HepG2 (cell line): ENCODE measurements at regions not wholly inside any gene's neighbourhood (a gene's known extent, or its start where the extent isn't known, plus 50 kb on each side); places are given as distances from the start of the nearest gene placed in this dataset.

Experiments used
- ATAC-seq: fragments of 200-7000 bp; cut with Tn5 transposase; 3 replicates; pipeline ENCODE4 v1.9.1; 2020; ENCODE audit warnings: mild to moderate bottlenecking, moderate library complexity
- BruUV-seq: library from RNA; stranded (reverse); fragments of 400-500 nt; replicated peaks from 2 replicates; lab custom pipeline; 2021; lab: Mats Ljungman, UMichigan
- CTCF ChIA-PET: fragments of 300-600 bp; formaldehyde crosslinking; extraction: SDS; loops from one replicate; lab custom pipeline; 2021; ENCODE audit warnings: low total read pairs, inconsistent platforms, low intra/inter-chr PET ratio; lab: Yijun Ruan, JAX
- POLR2A ChIA-PET: fragments of 350-600 bp; sonication (Branson Sonifier 250); formaldehyde crosslinking; loops from one replicate; lab custom pipeline; 2020; ENCODE audit warnings: antibody characterized with exemption, inconsistent platforms; lab: Yijun Ruan, JAX
- DNase-seq: peaks from one replicate; pipeline ENCODE4 v3.0.0-alpha.2; 2015; ENCODE audit warnings: low spot score
- FAIRE-seq: peaks from 3 replicates; lab custom pipeline; 2011; peaks lifted over from hg19 to GRCh38; lab: Jason Lieb, UNC
- H2AFZ ChIP-seq: one replicate; pipeline ENCODE4 v1.6.1; 2011; ENCODE audit warnings: low read length, inconsistent platforms
- H3K27ac ChIP-seq: fragments of 300-600 bp; 3 replicates; pipeline ENCODE4 v1.8.0; 2011; ENCODE audit warnings: mixed run types, mild to moderate bottlenecking, mixed read lengths, low read length, inconsistent platforms; ENCODE audit not compliant: insufficient read depth; ENCODE audit errors: extremely low read length
- H3K27me3 ChIP-seq, 2 experiments: fragments of 200-600 bp in 1 of 2; 2 replicates in 1 of 2; 3 replicates in 1 of 2; pipeline versions ENCODE4 v1.6.0 to v1.8.0; 2011; ENCODE audit warnings: low read length in 2 of 2, mild to moderate bottlenecking in 2 of 2, moderate library complexity in 2 of 2, inconsistent platforms in 1 of 2; ENCODE audit not compliant: insufficient read depth in 2 of 2, control insufficient read depth in 1 of 2
- H3K36me3 ChIP-seq, 2 experiments: fragments of 200-600 bp in 1 of 2; replicated peaks in 1 of 2; 2 replicates in 1 of 2; 3 replicates in 1 of 2; pipeline versions ENCODE4 v1.5.1 to v1.8.0; 2011; ENCODE audit warnings: low read length in 2 of 2, inconsistent platforms in 1 of 2; ENCODE audit not compliant: insufficient read depth in 2 of 2, control insufficient read depth in 1 of 2
- H3K4me1 ChIP-seq: 2 replicates; pipeline ENCODE4 v1.5.1; 2012; ENCODE audit warnings: low read length, inconsistent platforms; ENCODE audit not compliant: insufficient read depth
- H3K4me2 ChIP-seq: 2 replicates; pipeline ENCODE4 v1.6.0; 2011; ENCODE audit warnings: low read depth, low read length, inconsistent platforms
- H3K4me3 ChIP-seq, 3 experiments: fragments of 200-600 bp in 1 of 3; sonication (generic), shearing (Covaris generic) in 1 of 3; replicated peaks in 1 of 3; 2 replicates each; pipeline ENCODE4 v1.5.1; 2011 to 2016; ENCODE audit warnings: low read length in 3 of 3, inconsistent platforms in 2 of 3, low read depth in 2 of 3, mild to moderate bottlenecking in 2 of 3, control low read depth in 1 of 3, mixed read lengths in 1 of 3; ENCODE audit not compliant: insufficient read depth in 1 of 3
- H3K79me2 ChIP-seq: one replicate; pipeline ENCODE4 v1.6.1; 2011; ENCODE audit warnings: low read length, inconsistent platforms; ENCODE audit not compliant: insufficient read depth
- H3K9ac ChIP-seq: 2 replicates; pipeline ENCODE4 v1.6.0; 2011; ENCODE audit warnings: mild to moderate bottlenecking, low read depth, low read length, inconsistent platforms; ENCODE audit not compliant: insufficient read depth
- H3K9me3 ChIP-seq: 2 replicates; pipeline ENCODE4 v1.5.1; 2012; ENCODE audit warnings: mild to moderate bottlenecking, low read length
- H4K20me1 ChIP-seq: 2 replicates; pipeline ENCODE4 v1.6.0; 2011; ENCODE audit warnings: inconsistent platforms, mild to moderate bottlenecking, low read length, moderate library complexity; ENCODE audit not compliant: insufficient read depth
- SETDB1 ChIP-seq: sonication (generic); formaldehyde crosslinking; IDR thresholded peaks from 2 replicates; pipeline ENCODE4 v1.5.1; 2020; ENCODE audit warnings: missing genetic modification reagents, mild to moderate bottlenecking, borderline replicate concordance
- SIN3B ChIP-seq: fragments of 150-350 bp; IDR thresholded peaks from 2 replicates; pipeline ENCODE4 v1.6.1; 2014; ENCODE audit warnings: low read length
- SNRNP70 ChIP-seq: fragments of 200-400 bp; formaldehyde crosslinking; IDR thresholded peaks from 2 replicates; pipeline ENCODE4 v1.6.1; 2017; ENCODE audit warnings: mild to moderate bottlenecking, low read depth, low read length, moderate library complexity
- ZBTB38 ChIP-seq: sonication (generic); formaldehyde crosslinking; IDR thresholded peaks from 2 replicates; pipeline ENCODE4 v1.5.1; 2020; ENCODE audit warnings: mild to moderate bottlenecking, missing genetic modification reagents
- ZNF160 ChIP-seq: sonication (generic); formaldehyde crosslinking; IDR thresholded peaks from 2 replicates; pipeline ENCODE4 v1.8.0; 2022; ENCODE audit warnings: mild to moderate bottlenecking, inconsistent platforms, missing genetic modification reagents
- ZNF33A ChIP-seq: sonication (generic); formaldehyde crosslinking; IDR thresholded peaks from 2 replicates; pipeline ENCODE4 v1.5.1; 2020; ENCODE audit warnings: missing genetic modification reagents, mild to moderate bottlenecking, moderate library complexity, borderline replicate concordance
- ZNF572 ChIP-seq: sonication (generic); formaldehyde crosslinking; IDR thresholded peaks from 2 replicates; pipeline ENCODE4 v1.5.1; 2020; ENCODE audit warnings: mild to moderate bottlenecking, missing genetic modification reagents
- ZNF672 ChIP-seq: sonication (generic); formaldehyde crosslinking; IDR thresholded peaks from 2 replicates; pipeline ENCODE4 v1.8.1; 2022; ENCODE audit warnings: missing genetic modification reagents
- whole genome bisulfite sequencing: methylation state at CpG from one replicate; pipeline ENCODE4 v1.1.6; 2017; ENCODE audit warnings: low lambda C conversion rate; 5-methylcytosine and 5-hydroxymethylcytosine counted together
- in situ Hi-C: cut with HindIII; loops from 2 replicates; pipeline ENCODE4 v1.10.0; 2017; ENCODE audit warnings: low pct_unique_long_range_greater_than_20kb; ENCODE audit not compliant: extremely low pct_ligation_motif_present
- intact Hi-C: fragments of 100-400 bp; cut with micrococcal nuclease; formaldehyde crosslinking; loops from one replicate; pipeline ENCODE4 v1.10.0; 2022; ENCODE audit not compliant: unreplicated experiment
- TF ChIP-seq, protein P1 (sequence below): sonication (generic); formaldehyde crosslinking; IDR thresholded peaks from 2 replicates; pipeline ENCODE4 v1.9.0; 2021; ENCODE audit warnings: missing genetic modification reagents, borderline replicate concordance
- TF ChIP-seq, protein P2 (sequence below): sonication (generic); formaldehyde crosslinking; IDR thresholded peaks from 2 replicates; pipeline ENCODE4 v1.4.0; 2020; ENCODE audit warnings: missing genetic modification reagents
- TF ChIP-seq, protein P3 (sequence below): IDR thresholded peaks from 2 replicates; pipeline ENCODE4 v1.6.1; 2016; ENCODE audit warnings: missing compliant biosample characterization, missing genetic modification reagents, borderline replicate concordance
- TF ChIP-seq, protein P4 (sequence below): sonication (generic); formaldehyde crosslinking; IDR thresholded peaks from 2 replicates; pipeline ENCODE4 v1.4.0; 2020; ENCODE audit warnings: mild to moderate bottlenecking, missing genetic modification reagents

DNA sequence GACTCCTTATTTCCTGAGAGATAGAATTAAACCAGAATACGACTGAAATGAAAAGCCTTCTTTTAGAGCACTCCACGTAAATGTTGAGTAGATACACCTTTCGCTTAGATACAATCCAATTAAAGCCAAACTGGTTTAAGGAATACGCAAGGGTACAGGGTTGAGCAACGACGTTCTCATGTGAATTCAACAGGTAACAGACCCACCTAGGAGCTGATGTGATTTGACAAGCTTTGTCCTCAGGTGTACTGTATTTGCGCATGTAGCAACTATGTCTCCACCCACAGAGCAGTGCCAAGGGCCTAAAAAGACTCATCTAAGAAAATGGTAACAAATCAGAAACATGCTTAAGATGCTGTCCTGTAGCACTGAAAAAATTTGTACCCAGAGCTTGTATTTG, 139.6 kb downstream of the GATA3 start:
- no peaks in the 10 kb centered on the region for H3K36me3 ChIP-seq
- H3K4me1 ChIP-seq, result no peaks in the 10 kb centered on the region
- CTCF ChIA-PET, result no interaction called here
- no peak overlapping the region for H3K9ac ChIP-seq
- H3K79me2 ChIP-seq, result no peaks in the 10 kb centered on the region
- TF ChIP-seq, protein P1, sequence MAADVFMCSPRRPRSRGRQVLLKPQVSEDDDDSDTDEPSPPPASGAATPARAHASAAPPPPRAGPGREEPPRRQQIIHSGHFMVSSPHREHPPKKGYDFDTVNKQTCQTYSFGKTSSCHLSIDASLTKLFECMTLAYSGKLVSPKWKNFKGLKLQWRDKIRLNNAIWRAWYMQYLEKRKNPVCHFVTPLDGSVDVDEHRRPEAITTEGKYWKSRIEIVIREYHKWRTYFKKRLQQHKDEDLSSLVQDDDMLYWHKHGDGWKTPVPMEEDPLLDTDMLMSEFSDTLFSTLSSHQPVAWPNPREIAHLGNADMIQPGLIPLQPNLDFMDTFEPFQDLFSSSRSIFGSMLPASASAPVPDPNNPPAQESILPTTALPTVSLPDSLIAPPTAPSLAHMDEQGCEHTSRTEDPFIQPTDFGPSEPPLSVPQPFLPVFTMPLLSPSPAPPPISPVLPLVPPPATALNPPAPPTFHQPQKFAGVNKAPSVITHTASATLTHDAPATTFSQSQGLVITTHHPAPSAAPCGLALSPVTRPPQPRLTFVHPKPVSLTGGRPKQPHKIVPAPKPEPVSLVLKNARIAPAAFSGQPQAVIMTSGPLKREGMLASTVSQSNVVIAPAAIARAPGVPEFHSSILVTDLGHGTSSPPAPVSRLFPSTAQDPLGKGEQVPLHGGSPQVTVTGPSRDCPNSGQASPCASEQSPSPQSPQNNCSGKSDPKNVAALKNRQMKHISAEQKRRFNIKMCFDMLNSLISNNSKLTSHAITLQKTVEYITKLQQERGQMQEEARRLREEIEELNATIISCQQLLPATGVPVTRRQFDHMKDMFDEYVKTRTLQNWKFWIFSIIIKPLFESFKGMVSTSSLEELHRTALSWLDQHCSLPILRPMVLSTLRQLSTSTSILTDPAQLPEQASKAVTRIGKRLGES (CRISPR knock-in tag), result no peak
- no peak for TF ChIP-seq SNRNP70
- no peak for TF ChIP-seq SIN3B
- ATAC-seq (no peak), FAIRE-seq (no peak), DNase-seq (no peak)
- no TSS peak for BruUV-seq
- no peak overlapping the region for H3K4me2 ChIP-seq
- H3K27ac ChIP-seq, result no peak overlapping the region
- no peaks in the 10 kb centered on the region for H4K20me1 ChIP-seq
- H3K27me3 ChIP-seq, result 0 out of 5 replicates have a peak, but pooled peaks cover 0 to 7% of the 10 kb centered on the region in 2 experiments
- H2AFZ ChIP-seq, result no peak overlapping the region
- H3K9me3 ChIP-seq, result no peaks in the 10 kb centered on the region
- WGBS, result 51% methylated on average over 7 of the region's 7 CpGs
- intact Hi-C loops, result no loop called here
- POLR2A ChIA-PET, result no interaction called here
- in situ Hi-C loops, result no loop called here
- H3K4me3 ChIP-seq, result no peak overlapping the region

DNA sequence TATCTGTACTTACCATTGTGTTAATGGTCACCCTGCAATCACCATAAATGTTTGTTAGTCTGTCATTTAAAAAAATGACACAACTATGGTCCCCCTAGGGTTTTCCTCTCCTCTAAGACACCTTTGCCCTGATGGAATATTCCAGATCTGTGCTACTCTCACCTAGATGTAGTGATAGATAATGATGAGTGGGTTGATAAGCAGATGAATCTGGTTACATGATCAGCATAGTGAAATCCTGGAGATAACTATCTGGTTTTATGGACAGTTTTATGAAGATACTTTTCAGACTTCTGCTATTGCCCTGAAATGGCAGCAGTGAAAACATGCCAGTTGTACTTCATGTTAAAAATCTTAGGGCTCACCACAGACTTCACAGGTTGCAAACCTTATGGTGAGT, 152.4 kb downstream of the GATA3 start:
- no peak overlapping the region for H3K4me3 ChIP-seq
- no peaks in the 10 kb centered on the region for H3K9me3 ChIP-seq
- ChIA-PET POLR2A (no interaction called here), CTCF (no interaction called here)
- H3K79me2 ChIP-seq, result no peaks in the 10 kb centered on the region
- H3K27ac ChIP-seq, result no peak overlapping the region
- intact Hi-C loops, result no loop called here
- H3K4me2 ChIP-seq, result no peak overlapping the region
- H3K36me3 ChIP-seq, result no peaks in the 10 kb centered on the region
- H3K27me3 ChIP-seq, result no peaks in the 10 kb centered on the region
- H3K9ac ChIP-seq, result no peak overlapping the region
- no peaks in the 10 kb centered on the region for H4K20me1 ChIP-seq
- DNase-seq, result no peak
- no peak overlapping the region for H2AFZ ChIP-seq
- no peak for FAIRE-seq
- in situ Hi-C loops, result no loop called here
- no peaks in the 10 kb centered on the region for H3K4me1 ChIP-seq
- no TSS peak for BruUV-seq
- ATAC-seq, result no peak
- TF ChIP-seq, protein P2, sequence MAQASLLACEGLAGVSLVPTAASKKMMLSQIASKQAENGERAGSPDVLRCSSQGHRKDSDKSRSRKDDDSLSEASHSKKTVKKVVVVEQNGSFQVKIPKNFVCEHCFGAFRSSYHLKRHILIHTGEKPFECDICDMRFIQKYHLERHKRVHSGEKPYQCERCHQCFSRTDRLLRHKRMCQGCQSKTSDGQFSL (CRISPR knock-in tag), result no peak
- TF ChIP-seq SETDB1 (CRISPR knock-in tag) (no peak), ZBTB38 (CRISPR knock-in tag) (no peak), ZNF572 (CRISPR knock-in tag) (no peak), ZNF160 (no peak), ZNF33A (no peak), ZNF672 (CRISPR knock-in tag) (no peak)
- TF ChIP-seq, protein P3, sequence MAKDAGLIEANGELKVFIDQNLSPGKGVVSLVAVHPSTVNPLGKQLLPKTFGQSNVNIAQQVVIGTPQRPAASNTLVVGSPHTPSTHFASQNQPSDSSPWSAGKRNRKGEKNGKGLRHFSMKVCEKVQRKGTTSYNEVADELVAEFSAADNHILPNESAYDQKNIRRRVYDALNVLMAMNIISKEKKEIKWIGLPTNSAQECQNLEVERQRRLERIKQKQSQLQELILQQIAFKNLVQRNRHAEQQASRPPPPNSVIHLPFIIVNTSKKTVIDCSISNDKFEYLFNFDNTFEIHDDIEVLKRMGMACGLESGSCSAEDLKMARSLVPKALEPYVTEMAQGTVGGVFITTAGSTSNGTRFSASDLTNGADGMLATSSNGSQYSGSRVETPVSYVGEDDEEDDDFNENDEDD (CRISPR knock-in tag), result no peak
- TF ChIP-seq, protein P4, sequence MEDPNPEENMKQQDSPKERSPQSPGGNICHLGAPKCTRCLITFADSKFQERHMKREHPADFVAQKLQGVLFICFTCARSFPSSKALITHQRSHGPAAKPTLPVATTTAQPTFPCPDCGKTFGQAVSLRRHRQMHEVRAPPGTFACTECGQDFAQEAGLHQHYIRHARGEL (CRISPR knock-in tag), result no peak
